Parathyroid adenoma (tissue), 2 donors: ENCODE measurements at regions not wholly inside any gene's neighbourhood (a gene's known extent, or its start where the extent isn't known, plus 50 kb on each side); places are given as distances from the start of the nearest gene placed in this dataset.

Experiments
- H2AFZ ChIP-seq: fragments of 300-600 bp; sonication (generic); one replicate; pipeline ENCODE4 v1.7.0; 2017; ENCODE audit warnings: antibody characterized with exemption, mild to moderate bottlenecking
- H3K27ac ChIP-seq: fragments of 300-600 bp; sonication (generic); one replicate; pipeline ENCODE4 v1.7.0; 2017
- H3K27me3 ChIP-seq: fragments of 300-600 bp; sonication (generic); one replicate; pipeline ENCODE4 v1.7.0; 2017; ENCODE audit warnings: low read length; ENCODE audit not compliant: control insufficient read depth, insufficient read depth
- H3K36me3 ChIP-seq: fragments of 300-600 bp; sonication (generic); one replicate; pipeline ENCODE4 v1.7.0; 2017; ENCODE audit warnings: low read length; ENCODE audit not compliant: control insufficient read depth, insufficient read depth
- H3K4me1 ChIP-seq: fragments of 300-600 bp; sonication (generic); one replicate; pipeline ENCODE4 v1.7.0; 2017; ENCODE audit warnings: control low read depth
- H3K4me2 ChIP-seq: fragments of 300-600 bp; sonication (generic); one replicate; pipeline ENCODE4 v1.7.0; 2017; ENCODE audit warnings: low read length
- H3K4me3 ChIP-seq: fragments of 300-600 bp; sonication (generic); one replicate; pipeline ENCODE4 v1.7.0; 2017; ENCODE audit warnings: low read depth, low read length
- H3K79me2 ChIP-seq: fragments of 300-600 bp; sonication (generic); one replicate; pipeline ENCODE4 v1.7.0; 2017; ENCODE audit warnings: control low read depth
- H3K9ac ChIP-seq: fragments of 300-600 bp; sonication (generic); one replicate; pipeline ENCODE4 v1.7.0; 2017; ENCODE audit warnings: mild to moderate bottlenecking
- H3K9me3 ChIP-seq: fragments of 300-600 bp; sonication (generic); one replicate; pipeline ENCODE4 v1.7.0; 2017; ENCODE audit warnings: low read length; ENCODE audit not compliant: control insufficient read depth
- TF ChIP-seq, protein P1 (sequence below): fragments of 300-600 bp; sonication (generic); IDR thresholded peaks from one replicate; pipeline ENCODE4 v1.7.0; 2017; ENCODE audit warnings: antibody characterized with exemption, mild to moderate bottlenecking
- donor health status: primary hyperparathyroidism.

GRCh38 chr1:90414201-90414600 lies 302.9 kb downstream of the BARHL2 start:
- TF ChIP-seq, protein P1, sequence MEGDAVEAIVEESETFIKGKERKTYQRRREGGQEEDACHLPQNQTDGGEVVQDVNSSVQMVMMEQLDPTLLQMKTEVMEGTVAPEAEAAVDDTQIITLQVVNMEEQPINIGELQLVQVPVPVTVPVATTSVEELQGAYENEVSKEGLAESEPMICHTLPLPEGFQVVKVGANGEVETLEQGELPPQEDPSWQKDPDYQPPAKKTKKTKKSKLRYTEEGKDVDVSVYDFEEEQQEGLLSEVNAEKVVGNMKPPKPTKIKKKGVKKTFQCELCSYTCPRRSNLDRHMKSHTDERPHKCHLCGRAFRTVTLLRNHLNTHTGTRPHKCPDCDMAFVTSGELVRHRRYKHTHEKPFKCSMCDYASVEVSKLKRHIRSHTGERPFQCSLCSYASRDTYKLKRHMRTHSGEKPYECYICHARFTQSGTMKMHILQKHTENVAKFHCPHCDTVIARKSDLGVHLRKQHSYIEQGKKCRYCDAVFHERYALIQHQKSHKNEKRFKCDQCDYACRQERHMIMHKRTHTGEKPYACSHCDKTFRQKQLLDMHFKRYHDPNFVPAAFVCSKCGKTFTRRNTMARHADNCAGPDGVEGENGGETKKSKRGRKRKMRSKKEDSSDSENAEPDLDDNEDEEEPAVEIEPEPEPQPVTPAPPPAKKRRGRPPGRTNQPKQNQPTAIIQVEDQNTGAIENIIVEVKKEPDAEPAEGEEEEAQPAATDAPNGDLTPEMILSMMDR: no peak
- Histone ChIP-seq H3K27me3 (no peaks in the 10 kb centered on the region), H3K9ac (no peak overlapping the region), H3K4me2 (no peak overlapping the region), H3K27ac (no peak overlapping the region), H3K4me3 (no peak overlapping the region), H3K9me3 (peaks cover 2% of the 10 kb centered on the region), H3K4me1 (no peaks in the 10 kb centered on the region), H3K79me2 (no peaks in the 10 kb centered on the region), H2AFZ (no peak overlapping the region), H3K36me3 (no peaks in the 10 kb centered on the region)

- Histone ChIP-seq H3K27ac (no peak overlapping the region), H3K79me2 (no peaks in the 10 kb centered on the region), H3K27me3 (no peaks in the 10 kb centered on the region), H3K9ac (no peak overlapping the region), H2AFZ (no peak overlapping the region), H3K4me3 (no peak overlapping the region), H3K4me1 (no peaks in the 10 kb centered on the region), H3K9me3 (peaks cover 2% of the 10 kb centered on the region), H3K4me2 (no peak overlapping the region), H3K36me3 (no peaks in the 10 kb centered on the region)
- TF ChIP-seq, protein P1: no peak
Observed at GRCh38 chr1:90413519-90413918, 303.6 kb downstream of the BARHL2 start.

DNA sequence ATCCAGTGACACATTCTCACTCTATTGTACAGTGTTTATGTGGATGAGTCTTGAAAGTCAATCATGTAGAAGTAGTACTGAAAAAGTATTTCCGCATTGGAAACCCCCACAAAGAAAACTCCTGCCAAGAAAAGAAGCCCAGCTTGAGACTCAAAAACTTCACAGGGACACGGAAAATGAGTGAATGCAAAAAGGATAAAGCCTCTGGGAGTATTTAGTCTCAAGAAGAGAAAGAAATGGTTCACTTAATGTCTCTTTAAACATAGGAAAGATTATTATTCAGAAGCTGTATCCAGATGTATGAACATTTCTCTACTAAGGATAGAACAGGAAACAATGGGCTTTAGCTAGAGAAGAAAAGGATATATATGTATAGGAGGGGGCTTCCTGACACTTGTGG lies 304.5 kb downstream of the BARHL2 start:
- no peak overlapping the region for H3K4me3 ChIP-seq
- TF ChIP-seq, protein P1: no peak
- H3K4me1 ChIP-seq: no peaks in the 10 kb centered on the region
- no peak overlapping the region for H2AFZ ChIP-seq
- no peaks in the 10 kb centered on the region for H3K27me3 ChIP-seq
- H3K36me3 ChIP-seq: no peaks in the 10 kb centered on the region
- H3K27ac ChIP-seq: no peak overlapping the region
- no peak overlapping the region for H3K9ac ChIP-seq
- H3K4me2 ChIP-seq: no peak overlapping the region
- H3K79me2 ChIP-seq: no peaks in the 10 kb centered on the region
- peaks cover 2% of the 10 kb centered on the region for H3K9me3 ChIP-seq

GRCh38 chr1:90411185-90411584 lies 305.9 kb downstream of the BARHL2 start:
- Histone ChIP-seq H3K27ac (no peak overlapping the region), H2AFZ (no peak overlapping the region), H3K4me2 (no peak overlapping the region), H3K27me3 (no peaks in the 10 kb centered on the region), H3K4me1 (no peaks in the 10 kb centered on the region), H3K9ac (no peak overlapping the region), H3K9me3 (peaks cover 2% of the 10 kb centered on the region), H3K79me2 (no peaks in the 10 kb centered on the region), H3K4me3 (no peak overlapping the region), H3K36me3 (no peaks in the 10 kb centered on the region)
- TF ChIP-seq, protein P1: no peak

GRCh38 chr1:90407737-90408136 lies 309.4 kb downstream of the BARHL2 start:
- H3K27ac ChIP-seq: no peak overlapping the region
- TF ChIP-seq, protein P1: no peak

More at GRCh38 chr1:90407737-90408136, 309.4 kb downstream of the BARHL2 start:
- no peaks in the 10 kb centered on the region for H3K27me3 ChIP-seq
- H3K79me2 ChIP-seq: no peaks in the 10 kb centered on the region
- H3K4me2 ChIP-seq: no peak overlapping the region
- H3K9ac ChIP-seq: no peak overlapping the region
- no peaks in the 10 kb centered on the region for H3K36me3 ChIP-seq
- H3K4me1 ChIP-seq: no peaks in the 10 kb centered on the region
- peaks cover 2% of the 10 kb centered on the region for H3K9me3 ChIP-seq
- H3K4me3 ChIP-seq: no peak overlapping the region
- no peak overlapping the region for H2AFZ ChIP-seq
